ENCODE measurements at regions not wholly inside any gene's neighbourhood (a gene's known extent, or its start where the extent isn't known, plus 50 kb on each side); places are given as distances from the start of the nearest gene placed in this dataset.

DNA sequence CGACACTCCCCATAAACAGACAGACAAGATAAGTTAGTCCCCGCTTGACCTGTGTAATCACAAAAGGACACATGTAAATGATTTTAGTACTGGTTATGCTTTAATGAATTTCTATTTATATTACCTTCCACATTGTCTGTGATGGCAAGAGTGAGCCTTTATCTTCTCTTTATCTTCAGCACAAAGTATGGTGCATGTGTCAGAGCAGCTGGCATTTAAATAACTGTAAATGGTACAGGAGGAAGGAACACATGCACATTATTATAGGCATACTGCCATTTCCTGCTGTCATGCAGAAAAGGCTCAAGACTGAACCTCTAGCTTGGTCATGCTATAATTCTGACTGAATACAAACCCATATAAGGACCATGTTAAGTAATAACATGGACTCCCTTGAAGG is 1342.7 kb upstream of the TENM4 start:
- ChIA-PET CTCF (no interaction called here), POLR2A (no interaction called here)
- H3K36me3 ChIP-seq (ENCODE audit: insufficient read depth, low read length), result no peaks in the 10 kb centered on the region
- no peak overlapping the region for H3K4me3 ChIP-seq (ENCODE audit: low read length)
- Mint-ChIP-seq H3K27ac (no peak overlapping the region), H3K4me1 (ENCODE audit: low read depth) (no peaks in the 10 kb centered on the region), H3K27me3 (no peaks in the 10 kb centered on the region), H3K9me3 (peaks cover 17% of the 10 kb centered on the region), H3K36me3 (ENCODE audit: low read depth) (no peaks in the 10 kb centered on the region), H3K4me3 (no peak overlapping the region)
- no peaks in the 10 kb centered on the region for H3K4me1 ChIP-seq (ENCODE audit: insufficient read depth, low read length)
- TF ChIP-seq, protein P1, sequence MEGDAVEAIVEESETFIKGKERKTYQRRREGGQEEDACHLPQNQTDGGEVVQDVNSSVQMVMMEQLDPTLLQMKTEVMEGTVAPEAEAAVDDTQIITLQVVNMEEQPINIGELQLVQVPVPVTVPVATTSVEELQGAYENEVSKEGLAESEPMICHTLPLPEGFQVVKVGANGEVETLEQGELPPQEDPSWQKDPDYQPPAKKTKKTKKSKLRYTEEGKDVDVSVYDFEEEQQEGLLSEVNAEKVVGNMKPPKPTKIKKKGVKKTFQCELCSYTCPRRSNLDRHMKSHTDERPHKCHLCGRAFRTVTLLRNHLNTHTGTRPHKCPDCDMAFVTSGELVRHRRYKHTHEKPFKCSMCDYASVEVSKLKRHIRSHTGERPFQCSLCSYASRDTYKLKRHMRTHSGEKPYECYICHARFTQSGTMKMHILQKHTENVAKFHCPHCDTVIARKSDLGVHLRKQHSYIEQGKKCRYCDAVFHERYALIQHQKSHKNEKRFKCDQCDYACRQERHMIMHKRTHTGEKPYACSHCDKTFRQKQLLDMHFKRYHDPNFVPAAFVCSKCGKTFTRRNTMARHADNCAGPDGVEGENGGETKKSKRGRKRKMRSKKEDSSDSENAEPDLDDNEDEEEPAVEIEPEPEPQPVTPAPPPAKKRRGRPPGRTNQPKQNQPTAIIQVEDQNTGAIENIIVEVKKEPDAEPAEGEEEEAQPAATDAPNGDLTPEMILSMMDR (IDR thresholded peaks at IDR 0.05), result no peak
- ATAC-seq (ENCODE audit: poor library complexity) (no peak), DNase-seq (no peak)
- no peaks in the 10 kb centered on the region for H3K9me3 ChIP-seq (ENCODE audit: control insufficient read depth in 1 of 2, insufficient read depth in 1 of 2, low read length in 2 of 2)
- intact Hi-C loops (cut with DNase I, micrococcal nuclease), result no loop called here
- no peak overlapping the region for H3K27ac ChIP-seq (ENCODE audit: low read depth in 1 of 2, low read length in 2 of 2)
- no peaks in the 10 kb centered on the region for H3K27me3 ChIP-seq (ENCODE audit: control insufficient read depth in 1 of 2, insufficient read depth in 2 of 2, low read length in 2 of 2)

DNA sequence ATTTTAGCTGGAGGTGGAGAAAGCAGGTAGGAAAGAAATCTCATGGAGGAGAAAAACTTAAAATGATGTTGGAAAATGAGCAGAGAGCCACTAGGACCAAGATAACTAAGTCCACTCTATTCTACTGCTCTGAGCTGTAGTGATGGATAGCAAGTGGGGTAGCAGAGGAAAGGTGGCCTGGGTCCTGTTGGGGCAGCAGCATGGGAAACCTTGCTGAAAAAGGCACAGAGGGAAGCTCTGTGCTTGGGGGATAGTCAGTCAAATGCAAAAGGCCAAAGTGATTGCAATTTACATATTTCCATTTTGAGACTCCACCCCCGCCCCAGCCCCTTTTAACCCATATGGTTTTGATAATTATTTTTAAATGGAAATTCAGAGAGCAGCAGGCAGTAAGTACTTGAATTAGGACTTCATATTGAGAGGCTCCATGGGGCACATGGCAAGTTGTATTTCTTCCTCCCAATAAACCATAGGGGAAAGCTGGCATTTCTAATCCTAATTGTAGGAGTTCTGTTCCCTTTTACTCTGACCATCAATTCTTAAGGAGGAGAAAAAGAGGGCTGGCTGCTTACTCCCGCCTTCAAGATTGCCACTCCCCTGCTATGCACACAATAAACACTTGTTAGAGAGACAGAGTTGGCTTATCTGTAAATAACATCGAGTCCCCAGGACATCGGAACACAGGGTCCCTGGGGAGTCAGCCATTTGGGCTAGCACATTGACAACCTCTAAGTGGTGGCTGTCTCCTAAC is 1341.5 kb upstream of the TENM4 start:
- ChIA-PET CTCF (no interaction called here), POLR2A (no interaction called here)
- no peaks in the 10 kb centered on the region for H3K4me1 ChIP-seq (ENCODE audit: insufficient read depth, low read length)
- no peak overlapping the region for H3K4me3 ChIP-seq (ENCODE audit: low read length)
- H3K36me3 ChIP-seq (ENCODE audit: insufficient read depth, low read length), result no peaks in the 10 kb centered on the region
- H3K27ac ChIP-seq (ENCODE audit: low read depth in 1 of 2, low read length in 2 of 2), result no peak overlapping the region
- H3K36me3 Mint-ChIP-seq (ENCODE audit: low read depth), result no peaks in the 10 kb centered on the region
- peaks cover 14% of the 10 kb centered on the region for H3K9me3 Mint-ChIP-seq
- TF ChIP-seq, protein P1 (IDR thresholded peaks at IDR 0.05), result no peak
- H3K4me3 Mint-ChIP-seq, result no peak overlapping the region
- no peak overlapping the region for H3K27ac Mint-ChIP-seq
- no peaks in the 10 kb centered on the region for H3K4me1 Mint-ChIP-seq (ENCODE audit: low read depth)
- no peaks in the 10 kb centered on the region for H3K27me3 ChIP-seq (ENCODE audit: control insufficient read depth in 1 of 2, insufficient read depth in 2 of 2, low read length in 2 of 2)
- intact Hi-C loops (cut with DNase I, micrococcal nuclease), result no loop called here
- H3K9me3 ChIP-seq (ENCODE audit: control insufficient read depth in 1 of 2, insufficient read depth in 1 of 2, low read length in 2 of 2), result no peaks in the 10 kb centered on the region
- ATAC-seq (ENCODE audit: poor library complexity) (no peak), DNase-seq (no peak)
- H3K27me3 Mint-ChIP-seq, result no peaks in the 10 kb centered on the region

DNA sequence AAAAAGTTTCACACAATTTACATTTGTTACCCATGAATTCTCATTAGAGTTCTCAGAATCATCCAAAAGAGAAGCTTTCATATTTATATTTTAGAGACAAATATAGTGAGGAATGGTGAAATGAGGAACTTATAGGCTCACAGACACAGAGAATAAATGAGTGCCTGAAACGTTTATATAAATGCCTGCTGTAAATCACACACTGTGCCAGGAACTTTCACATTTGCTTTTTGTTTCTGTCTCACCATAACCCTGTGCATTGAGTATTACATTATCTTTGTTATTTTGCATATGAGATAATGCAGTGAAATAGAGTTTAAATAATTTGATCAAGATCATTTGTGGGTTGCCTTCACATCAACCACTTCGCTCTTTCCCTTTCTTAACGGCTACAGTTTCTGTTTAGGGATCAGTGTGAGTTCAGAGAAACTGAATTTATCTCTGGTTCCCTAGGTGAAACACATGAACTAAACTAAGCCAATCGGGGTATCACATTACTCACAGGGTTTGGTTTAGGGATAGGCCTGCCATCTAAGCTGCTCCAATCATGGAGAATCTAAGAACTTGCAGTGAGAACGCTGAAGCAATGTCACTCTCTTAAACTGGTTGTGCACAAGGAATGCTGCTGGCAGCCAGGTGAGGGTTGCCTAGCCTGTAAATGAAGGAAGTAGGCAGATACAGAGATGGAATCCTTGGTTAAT is 1339.2 kb upstream of the TENM4 start:
- Histone ChIP-seq H3K27me3 (ENCODE audit: control insufficient read depth in 1 of 2, insufficient read depth in 2 of 2, low read length in 2 of 2) (no peaks in the 10 kb centered on the region), H3K9me3 (ENCODE audit: control insufficient read depth in 1 of 2, insufficient read depth in 1 of 2, low read length in 2 of 2) (no peaks in the 10 kb centered on the region), H3K27ac (ENCODE audit: low read depth in 1 of 2, low read length in 2 of 2) (no peak overlapping the region), H3K36me3 (ENCODE audit: insufficient read depth, low read length) (no peaks in the 10 kb centered on the region), H3K4me1 (ENCODE audit: insufficient read depth, low read length) (no peaks in the 10 kb centered on the region), H3K4me3 (ENCODE audit: low read length) (no peak overlapping the region)
- DNase-seq (no peak), ATAC-seq (ENCODE audit: poor library complexity) (no peak)
- Mint-ChIP-seq H3K27ac (no peak overlapping the region), H3K27me3 (no peaks in the 10 kb centered on the region), H3K36me3 (ENCODE audit: low read depth) (no peaks in the 10 kb centered on the region), H3K4me1 (ENCODE audit: low read depth) (no peaks in the 10 kb centered on the region), H3K9me3 (peaks cover 9% of the 10 kb centered on the region), H3K4me3 (no peak overlapping the region)
- ChIA-PET POLR2A (no interaction called here), CTCF (no interaction called here)
- intact Hi-C loops (cut with DNase I, micrococcal nuclease), result no loop called here
- TF ChIP-seq, protein P1 (IDR thresholded peaks at IDR 0.05), result no peak

All from CD4-positive, alpha-beta T cell (primary cell).